ENCODE measurements at regions not wholly inside any gene's neighbourhood (a gene's known extent, or its start where the extent isn't known, plus 50 kb on each side); places are given as distances from the start of the nearest gene placed in this dataset.
"Not testable (repeated sequence)": the region's sequence is repeated elsewhere in the genome, so short reads cannot be mapped to it uniquely, and the experiment has no call there.

DNA sequence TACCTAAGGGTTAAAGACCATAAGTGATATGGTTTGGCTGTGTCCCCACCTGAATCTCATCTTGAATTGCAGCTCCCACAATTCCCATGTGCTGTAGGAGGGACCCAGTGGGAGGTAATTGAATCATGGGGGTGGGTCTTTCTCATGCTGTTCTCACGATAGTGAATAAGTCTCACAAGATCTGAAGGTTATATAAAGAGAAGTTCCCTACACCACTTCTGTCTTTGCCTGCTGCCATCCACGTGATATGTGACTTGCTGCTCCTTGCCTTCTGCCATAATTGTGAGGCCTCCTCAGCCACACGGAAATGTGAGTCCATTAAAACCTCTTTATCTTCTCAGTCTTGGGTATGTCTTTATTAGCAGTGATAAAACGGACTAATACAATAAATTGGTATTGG lies 75.0 kb upstream of the CADPS start:
- H3K27me3 ChIP-seq (ENCODE audit: control insufficient read depth in 3 of 3, insufficient read depth in 3 of 3, low read length in 2 of 3): no peaks in the 10 kb centered on the region

DNA sequence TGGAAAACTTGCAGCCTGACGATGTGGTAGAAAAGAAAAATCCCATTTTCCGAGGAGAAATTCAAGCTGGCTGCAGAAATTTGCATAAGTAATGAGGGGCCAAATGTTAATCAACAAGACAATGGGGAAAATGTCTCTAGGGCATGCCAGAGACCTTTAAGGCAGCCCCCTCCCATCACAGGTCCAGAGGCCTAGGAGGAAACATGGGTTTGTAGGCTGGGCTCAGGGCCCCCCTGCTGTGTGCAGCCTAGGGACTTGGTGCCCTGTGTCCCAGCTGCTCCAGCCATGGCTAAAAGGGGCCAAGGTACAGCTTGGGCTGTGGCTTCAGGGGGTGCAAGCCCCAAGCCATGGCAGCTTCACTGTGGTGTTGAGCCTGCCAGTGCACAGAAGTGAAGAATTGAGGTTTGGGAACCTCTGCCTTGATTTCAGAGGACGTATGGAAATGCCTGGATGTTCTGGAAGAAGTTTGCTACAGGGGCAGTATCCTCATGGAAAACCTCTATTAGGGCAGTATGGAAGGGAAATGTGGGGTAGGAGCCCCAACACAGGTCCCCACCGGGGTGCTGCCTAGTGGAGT lies 75.9 kb upstream of the CADPS start:
- H3K9ac ChIP-seq (ENCODE audit: insufficient read depth in 1 of 2, low read length in 2 of 2): no peak overlapping the region
- TF ChIP-seq, protein P1, sequence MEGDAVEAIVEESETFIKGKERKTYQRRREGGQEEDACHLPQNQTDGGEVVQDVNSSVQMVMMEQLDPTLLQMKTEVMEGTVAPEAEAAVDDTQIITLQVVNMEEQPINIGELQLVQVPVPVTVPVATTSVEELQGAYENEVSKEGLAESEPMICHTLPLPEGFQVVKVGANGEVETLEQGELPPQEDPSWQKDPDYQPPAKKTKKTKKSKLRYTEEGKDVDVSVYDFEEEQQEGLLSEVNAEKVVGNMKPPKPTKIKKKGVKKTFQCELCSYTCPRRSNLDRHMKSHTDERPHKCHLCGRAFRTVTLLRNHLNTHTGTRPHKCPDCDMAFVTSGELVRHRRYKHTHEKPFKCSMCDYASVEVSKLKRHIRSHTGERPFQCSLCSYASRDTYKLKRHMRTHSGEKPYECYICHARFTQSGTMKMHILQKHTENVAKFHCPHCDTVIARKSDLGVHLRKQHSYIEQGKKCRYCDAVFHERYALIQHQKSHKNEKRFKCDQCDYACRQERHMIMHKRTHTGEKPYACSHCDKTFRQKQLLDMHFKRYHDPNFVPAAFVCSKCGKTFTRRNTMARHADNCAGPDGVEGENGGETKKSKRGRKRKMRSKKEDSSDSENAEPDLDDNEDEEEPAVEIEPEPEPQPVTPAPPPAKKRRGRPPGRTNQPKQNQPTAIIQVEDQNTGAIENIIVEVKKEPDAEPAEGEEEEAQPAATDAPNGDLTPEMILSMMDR (IDR thresholded peaks at IDR 0.05; ENCODE audit: control extremely low read depth, extremely low read depth): no peak
- no peak for ATAC-seq (ENCODE audit: insufficient read depth, low FRiP score)
- H3K9me3 ChIP-seq (ENCODE audit: control insufficient read depth in 4 of 4, insufficient read depth in 3 of 4, low read length in 3 of 4): peaks cover 0 to 4% (median 0%) of the 10 kb centered on the region in 4 donors
- WGBS, 2 donors: 64 to 71% methylated on average over 4 of the region's 4 CpGs
- H3K4me3 ChIP-seq: no peak overlapping the region
- no peak overlapping the region for H3K27ac ChIP-seq (ENCODE audit: low read depth in 1 of 2, low read length in 1 of 2)
- no peak for DNase-seq
- H3K27me3 ChIP-seq (ENCODE audit: control insufficient read depth in 3 of 3, insufficient read depth in 3 of 3, low read length in 2 of 3): no peaks in the 10 kb centered on the region
- H3K4me1 ChIP-seq (ENCODE audit: control insufficient read depth in 5 of 5, insufficient read depth in 5 of 5, low read length in 5 of 5): no peaks in the 10 kb centered on the region
- H3K36me3 ChIP-seq (ENCODE audit: control insufficient read depth in 4 of 4, insufficient read depth in 4 of 4, low read length in 4 of 4): no peaks in the 10 kb centered on the region

More for the DNA sequence above, 75.0 kb upstream of the CADPS start:
- Histone ChIP-seq H3K9me3 (ENCODE audit: control insufficient read depth in 4 of 4, insufficient read depth in 3 of 4, low read length in 3 of 4) (peaks cover 0 to 4% (median 0%) of the 10 kb centered on the region in 4 donors), H3K4me3 (no peak overlapping the region), H3K4me1 (ENCODE audit: control insufficient read depth in 5 of 5, insufficient read depth in 5 of 5, low read length in 5 of 5) (no peaks in the 10 kb centered on the region), H3K36me3 (ENCODE audit: control insufficient read depth in 4 of 4, insufficient read depth in 4 of 4, low read length in 4 of 4) (no peaks in the 10 kb centered on the region), H3K9ac (ENCODE audit: insufficient read depth in 1 of 2, low read length in 2 of 2) (no peak overlapping the region), H3K27ac (ENCODE audit: low read depth in 1 of 2, low read length in 1 of 2) (no peak overlapping the region)
- ATAC-seq (ENCODE audit: insufficient read depth, low FRiP score) (no peak), DNase-seq (no peak)
- WGBS, 2 donors: 54 to 57% methylated on average over 4 of the region's 4 CpGs
- TF ChIP-seq, protein P1 (IDR thresholded peaks at IDR 0.05; ENCODE audit: control extremely low read depth, extremely low read depth): no peak

DNA sequence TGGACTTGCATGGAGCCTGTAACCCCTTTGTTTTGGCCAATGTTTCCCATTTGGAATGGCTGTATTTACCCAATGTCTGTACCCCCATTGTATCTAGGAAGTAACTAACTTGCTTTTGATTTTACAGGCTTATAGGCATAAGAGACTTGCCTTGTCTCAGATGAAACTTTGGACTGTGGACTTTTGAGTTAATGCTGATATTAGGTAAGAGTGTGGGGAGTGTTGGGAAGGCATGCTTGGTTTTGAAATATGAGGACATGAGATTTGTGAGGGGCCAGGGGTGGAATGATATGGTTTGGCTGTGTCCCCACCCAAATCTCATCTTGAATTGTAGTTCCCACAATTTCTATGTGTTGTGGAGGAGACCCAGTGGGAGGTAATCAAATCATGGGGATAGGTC lies 76.7 kb upstream of the CADPS start:
- H3K4me3 ChIP-seq; H3K27me3 ChIP-seq (ENCODE audit: control insufficient read depth in 3 of 3, insufficient read depth in 3 of 3, low read length in 2 of 3); H3K9ac ChIP-seq (ENCODE audit: insufficient read depth in 1 of 2, low read length in 2 of 2); H3K9me3 ChIP-seq (ENCODE audit: control insufficient read depth in 4 of 4, insufficient read depth in 3 of 4, low read length in 3 of 4); H3K4me1 ChIP-seq (ENCODE audit: control insufficient read depth in 5 of 5, insufficient read depth in 5 of 5, low read length in 5 of 5); H3K36me3 ChIP-seq (ENCODE audit: control insufficient read depth in 4 of 4, insufficient read depth in 4 of 4, low read length in 4 of 4); ATAC-seq (ENCODE audit: insufficient read depth, low FRiP score); DNase-seq; H3K27ac ChIP-seq (ENCODE audit: low read depth in 1 of 2, low read length in 1 of 2): not testable (repeated sequence)

DNA sequence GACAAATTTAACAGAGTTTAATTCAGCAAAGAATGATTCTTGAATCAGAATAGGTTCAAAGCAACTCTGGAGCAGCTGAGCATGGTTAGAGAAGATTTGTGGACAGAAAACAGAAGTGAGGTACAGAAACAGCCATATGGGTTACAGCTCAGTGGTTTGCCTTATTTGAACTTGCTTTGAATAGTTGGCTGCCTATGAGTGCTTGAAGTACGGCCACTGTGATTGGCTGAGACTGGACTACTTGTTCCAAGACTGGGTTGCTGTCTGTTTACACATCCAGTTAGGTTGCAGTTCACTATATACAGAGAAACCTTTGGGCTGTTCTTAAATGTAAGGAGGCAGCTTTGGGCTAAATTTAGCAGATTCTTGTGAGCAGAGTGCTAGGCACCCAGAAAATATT lies 79.4 kb upstream of the CADPS start:
- Histone ChIP-seq H3K9ac (ENCODE audit: insufficient read depth in 1 of 2, low read length in 2 of 2) (no peak overlapping the region), H3K9me3 (ENCODE audit: control insufficient read depth in 4 of 4, insufficient read depth in 3 of 4, low read length in 3 of 4) (peaks cover 0 to 4% (median 0%) of the 10 kb centered on the region in 4 donors), H3K36me3 (ENCODE audit: control insufficient read depth in 4 of 4, insufficient read depth in 4 of 4, low read length in 4 of 4) (no peaks in the 10 kb centered on the region), H3K4me1 (ENCODE audit: control insufficient read depth in 5 of 5, insufficient read depth in 5 of 5, low read length in 5 of 5) (no peaks in the 10 kb centered on the region), H3K27me3 (ENCODE audit: control insufficient read depth in 3 of 3, insufficient read depth in 3 of 3, low read length in 2 of 3) (no peaks in the 10 kb centered on the region), H3K27ac (ENCODE audit: low read depth in 1 of 2, low read length in 1 of 2) (no peak overlapping the region), H3K4me3 (no peak overlapping the region)
- 67 to 85% methylated on average over 1 of the region's 1 CpG for WGBS, 2 donors
- TF ChIP-seq, protein P1 (IDR thresholded peaks at IDR 0.05; ENCODE audit: control extremely low read depth, extremely low read depth): no peak
- peak in 2 of 3 donors; percentile 1 to 26 for DNase-seq
- no peak for ATAC-seq (ENCODE audit: insufficient read depth, low FRiP score)
